ENCODE measurements at regions not wholly inside any gene's neighbourhood (a gene's known extent, or its start where the extent isn't known, plus 50 kb on each side); places are given as distances from the start of the nearest gene placed in this dataset.

- no peak for TF ChIP-seq SMC3 (conservative IDR thresholded peaks at IDR 0.05; ENCODE audit: poor library complexity)
- TF ChIP-seq, protein P1, sequence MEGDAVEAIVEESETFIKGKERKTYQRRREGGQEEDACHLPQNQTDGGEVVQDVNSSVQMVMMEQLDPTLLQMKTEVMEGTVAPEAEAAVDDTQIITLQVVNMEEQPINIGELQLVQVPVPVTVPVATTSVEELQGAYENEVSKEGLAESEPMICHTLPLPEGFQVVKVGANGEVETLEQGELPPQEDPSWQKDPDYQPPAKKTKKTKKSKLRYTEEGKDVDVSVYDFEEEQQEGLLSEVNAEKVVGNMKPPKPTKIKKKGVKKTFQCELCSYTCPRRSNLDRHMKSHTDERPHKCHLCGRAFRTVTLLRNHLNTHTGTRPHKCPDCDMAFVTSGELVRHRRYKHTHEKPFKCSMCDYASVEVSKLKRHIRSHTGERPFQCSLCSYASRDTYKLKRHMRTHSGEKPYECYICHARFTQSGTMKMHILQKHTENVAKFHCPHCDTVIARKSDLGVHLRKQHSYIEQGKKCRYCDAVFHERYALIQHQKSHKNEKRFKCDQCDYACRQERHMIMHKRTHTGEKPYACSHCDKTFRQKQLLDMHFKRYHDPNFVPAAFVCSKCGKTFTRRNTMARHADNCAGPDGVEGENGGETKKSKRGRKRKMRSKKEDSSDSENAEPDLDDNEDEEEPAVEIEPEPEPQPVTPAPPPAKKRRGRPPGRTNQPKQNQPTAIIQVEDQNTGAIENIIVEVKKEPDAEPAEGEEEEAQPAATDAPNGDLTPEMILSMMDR (IDR thresholded peaks at IDR 0.05; ENCODE audit: poor library complexity, severe bottlenecking), result no peak
- no peak for TF ChIP-seq EP300 (conservative IDR thresholded peaks at IDR 0.05; ENCODE audit: poor library complexity, severe bottlenecking)
- TF ChIP-seq POLR2AphosphoS5 (IDR thresholded peaks at IDR 0.05), result no peak
- TF ChIP-seq REST (IDR thresholded peaks at IDR 0.05; ENCODE audit: borderline replicate concordance), result no peak
- TF ChIP-seq EZH2 (IDR thresholded peaks at IDR 0.05; ENCODE audit: borderline replicate concordance, insufficient read depth, low read length, poor library complexity, severe bottlenecking), result no peak
Observed at GRCh38 chr13:70816853-70817252, 708.6 kb upstream of the KLHL1 start.

Data from neural cell (in vitro differentiated cells).